ENCODE measurements at regions not wholly inside any gene's neighbourhood (a gene's known extent, or its start where the extent isn't known, plus 50 kb on each side); places are given as distances from the start of the nearest gene placed in this dataset.
"Not testable (repeated sequence)": the region's sequence is repeated elsewhere in the genome, so short reads cannot be mapped to it uniquely, and the experiment has no call there.

GRCh38 chr14:45998554-45998953, 653.0 kb downstream of the RPL10L start:
- DNase-seq (ENCODE audit: low read depth, low spot score) = no peak
- H3K27ac ChIP-seq = no peak overlapping the region

- DNase-seq (ENCODE audit: low read depth, low spot score) = no peak
These were observed 661.3 kb downstream of the RPL10L start for GRCh38 chr14:45990252-45990651.

GRCh38 chr14:45976001-45976400, 675.6 kb downstream of the RPL10L start:
- DNase-seq (ENCODE audit: low read depth, low spot score) = peak; percentile 44
- H3K27ac ChIP-seq = peak overlapping the region; percentile 63

More at GRCh38 chr14:45990252-45990651, 661.3 kb downstream of the RPL10L start:
- H3K27ac ChIP-seq = no peak overlapping the region

GRCh38 chr14:45972416-45972815, 679.2 kb downstream of the RPL10L start:
- DNase-seq (ENCODE audit: low read depth, low spot score) = no peak
- H3K27ac ChIP-seq = no peak overlapping the region

- no peak for DNase-seq (ENCODE audit: low read depth, low spot score)
These were observed 681.0 kb downstream of the RPL10L start for GRCh38 chr14:45970621-45971020.

GRCh38 chr14:45968037-45968436, 683.5 kb downstream of the RPL10L start:
- DNase-seq (ENCODE audit: low read depth, low spot score) = no peak
- no peak overlapping the region for H3K27ac ChIP-seq

More at GRCh38 chr14:45970621-45971020, 681.0 kb downstream of the RPL10L start:
- no peak overlapping the region for H3K27ac ChIP-seq

- no peak for DNase-seq (ENCODE audit: low read depth, low spot score)
- H3K27ac ChIP-seq = no peak overlapping the region
These were observed 696.5 kb upstream of the MIS18BP1 start for GRCh38 chr14:45949479-45949878.

GRCh38 chr14:45947830-45948229, 694.8 kb upstream of the MIS18BP1 start:
- H3K27ac ChIP-seq = no peak overlapping the region
- DNase-seq (ENCODE audit: low read depth, low spot score) = no peak

GRCh38 chr14:45946251-45946650, 693.2 kb upstream of the MIS18BP1 start:
- H3K27ac ChIP-seq = no peak overlapping the region
- DNase-seq (ENCODE audit: low read depth, low spot score) = no peak

GRCh38 chr14:45940318-45940717, 687.3 kb upstream of the MIS18BP1 start:
- no peak for DNase-seq (ENCODE audit: low read depth, low spot score)
- H3K27ac ChIP-seq = no peak overlapping the region

- no peak for DNase-seq (ENCODE audit: low read depth, low spot score)
- no peak overlapping the region for H3K27ac ChIP-seq
These were observed 686.6 kb upstream of the MIS18BP1 start for GRCh38 chr14:45939572-45939971.

GRCh38 chr14:45919995-45920394, 667.0 kb upstream of the MIS18BP1 start:
- DNase-seq (ENCODE audit: low read depth, low spot score) = peak; percentile 24
- H3K27ac ChIP-seq = not testable (repeated sequence)

GRCh38 chr14:45916340-45916953, 663.4 kb upstream of the MIS18BP1 start:
- H3K27ac ChIP-seq = no peak overlapping the region
- no peak for DNase-seq (ENCODE audit: low read depth, low spot score)

- no peak for DNase-seq (ENCODE audit: low read depth, low spot score)
- H3K27ac ChIP-seq = no peak overlapping the region
These were observed 654.8 kb upstream of the MIS18BP1 start for GRCh38 chr14:45907782-45908181.

GRCh38 chr14:45906257-45906656, 653.3 kb upstream of the MIS18BP1 start:
- DNase-seq (ENCODE audit: low read depth, low spot score) = no peak
- H3K27ac ChIP-seq = no peak overlapping the region

- no peak for DNase-seq (ENCODE audit: low read depth, low spot score)
- no peak overlapping the region for H3K27ac ChIP-seq
These were observed 652.7 kb upstream of the MIS18BP1 start for GRCh38 chr14:45905672-45906071.

- DNase-seq (ENCODE audit: low read depth, low spot score) = no peak
- H3K27ac ChIP-seq = no peak overlapping the region
These were observed 651.3 kb upstream of the MIS18BP1 start for GRCh38 chr14:45904314-45904713.

GRCh38 chr14:45902241-45902640, 649.2 kb upstream of the MIS18BP1 start:
- no peak overlapping the region for H3K27ac ChIP-seq
- DNase-seq (ENCODE audit: low read depth, low spot score) = no peak

- DNase-seq (ENCODE audit: low read depth, low spot score) = no peak
- no peak overlapping the region for H3K27ac ChIP-seq
These were observed 644.4 kb upstream of the MIS18BP1 start for GRCh38 chr14:45897439-45897838.

- H3K27ac ChIP-seq = no peak overlapping the region
- DNase-seq (ENCODE audit: low read depth, low spot score) = no peak
These were observed 640.1 kb upstream of the MIS18BP1 start for GRCh38 chr14:45893127-45893526.

GRCh38 chr14:45891417-45892080, 638.5 kb upstream of the MIS18BP1 start:
- peak; percentile 40 for DNase-seq (ENCODE audit: low read depth, low spot score)
- H3K27ac ChIP-seq = peak overlapping the region; percentile 21

GRCh38 chr14:45888766-45889285, 635.8 kb upstream of the MIS18BP1 start:
- not testable (repeated sequence) for DNase-seq (ENCODE audit: low read depth, low spot score); H3K27ac ChIP-seq
